HG03432 (cell line): ENCODE measurements at regions not wholly inside any gene's neighbourhood (a gene's known extent, or its start where the extent isn't known, plus 50 kb on each side); places are given as distances from the start of the nearest gene placed in this dataset.

Experiments used
- ATAC-seq: cut with Tn5 transposase; IDR thresholded peaks from one replicate; pipeline ENCODE4 v1.9.1; 2021; ENCODE audit warnings: mild to moderate bottlenecking, moderate library complexity; ENCODE audit not compliant: unreplicated experiment

- ATAC-seq = no peak
Measured at GRCh38 chr10:78687626-78688025, 381.1 kb upstream of the ZMIZ1 start.

- no peak for ATAC-seq
Measured at GRCh38 chr10:78688230-78688900, 380.4 kb upstream of the ZMIZ1 start.

- no peak for ATAC-seq
Measured at GRCh38 chr10:78688901-78689583, 379.7 kb upstream of the ZMIZ1 start.

GRCh38 chr10:78689584-78689935 lies 379.2 kb upstream of the ZMIZ1 start:
- ATAC-seq = no peak

- no peak for ATAC-seq
Measured at GRCh38 chr10:78690354-78691111, 378.2 kb upstream of the ZMIZ1 start.

- ATAC-seq = no peak
Measured at GRCh38 chr10:78691301-78692030, 377.3 kb upstream of the ZMIZ1 start.

- no peak for ATAC-seq
Measured at GRCh38 chr10:78692071-78692470, 376.7 kb upstream of the ZMIZ1 start.

GRCh38 chr10:78695846-78696245 lies 372.9 kb upstream of the ZMIZ1 start:
- no peak for ATAC-seq

GRCh38 chr10:78696791-78697395 lies 371.9 kb upstream of the ZMIZ1 start:
- ATAC-seq = no peak

- ATAC-seq = no peak
Measured at GRCh38 chr10:78699971-78700370, 368.8 kb upstream of the ZMIZ1 start.

- ATAC-seq = no peak
Measured at GRCh38 chr10:78700413-78700812, 368.4 kb upstream of the ZMIZ1 start.

- ATAC-seq = no peak
Measured at GRCh38 chr10:78700816-78701520, 367.8 kb upstream of the ZMIZ1 start.

- no peak for ATAC-seq
Measured at GRCh38 chr10:78702186-78702585, 366.6 kb upstream of the ZMIZ1 start.

- ATAC-seq = no peak
Measured at GRCh38 chr10:78702876-78703275, 365.9 kb upstream of the ZMIZ1 start.

GRCh38 chr10:78703593-78703992 lies 365.2 kb upstream of the ZMIZ1 start:
- no peak for ATAC-seq

GRCh38 chr10:78706256-78706655 lies 362.5 kb upstream of the ZMIZ1 start:
- no peak for ATAC-seq

GRCh38 chr10:78706726-78707540 lies 361.8 kb upstream of the ZMIZ1 start:
- no peak for ATAC-seq

GRCh38 chr10:78707745-78708144 lies 361.0 kb upstream of the ZMIZ1 start:
- ATAC-seq = no peak

GRCh38 chr10:78712147-78712546 lies 356.6 kb upstream of the ZMIZ1 start:
- no peak for ATAC-seq

GRCh38 chr10:78713659-78714058 lies 355.1 kb upstream of the ZMIZ1 start:
- ATAC-seq = no peak
